Fibroblast of skin of right quadriceps (primary cell): ENCODE measurements at regions not wholly inside any gene's neighbourhood (a gene's known extent, or its start where the extent isn't known, plus 50 kb on each side); places are given as distances from the start of the nearest gene placed in this dataset.

Experiments used
- DNase-seq: peaks from one replicate; pipeline ENCODE4 v3.0.0-alpha.2; 2013

GRCh38 chr21:38156200-38156599 is 100.6 kb upstream of the KCNJ15 start:
- peak; percentile 29 for DNase-seq

DNA sequence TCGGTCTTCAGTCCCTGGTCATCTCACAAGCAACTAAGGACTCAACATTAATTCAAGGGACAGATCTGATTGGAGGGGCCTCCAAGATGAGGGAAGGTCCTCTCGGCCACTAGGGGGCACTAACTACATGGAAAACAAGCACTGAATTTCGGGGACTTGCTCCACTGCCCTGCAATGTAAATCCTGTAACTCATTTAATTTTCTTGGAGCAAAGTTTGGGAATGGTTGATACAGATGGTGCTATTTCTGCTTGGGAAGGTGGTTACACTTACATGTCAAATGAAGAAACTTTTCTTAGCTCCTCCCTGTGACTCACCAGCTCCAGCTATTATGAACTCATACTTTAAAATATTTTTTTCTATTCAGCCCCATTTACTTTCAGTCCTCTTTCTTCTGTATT is 97.4 kb upstream of the KCNJ15 start:
- peak; percentile 87 for DNase-seq

DNA sequence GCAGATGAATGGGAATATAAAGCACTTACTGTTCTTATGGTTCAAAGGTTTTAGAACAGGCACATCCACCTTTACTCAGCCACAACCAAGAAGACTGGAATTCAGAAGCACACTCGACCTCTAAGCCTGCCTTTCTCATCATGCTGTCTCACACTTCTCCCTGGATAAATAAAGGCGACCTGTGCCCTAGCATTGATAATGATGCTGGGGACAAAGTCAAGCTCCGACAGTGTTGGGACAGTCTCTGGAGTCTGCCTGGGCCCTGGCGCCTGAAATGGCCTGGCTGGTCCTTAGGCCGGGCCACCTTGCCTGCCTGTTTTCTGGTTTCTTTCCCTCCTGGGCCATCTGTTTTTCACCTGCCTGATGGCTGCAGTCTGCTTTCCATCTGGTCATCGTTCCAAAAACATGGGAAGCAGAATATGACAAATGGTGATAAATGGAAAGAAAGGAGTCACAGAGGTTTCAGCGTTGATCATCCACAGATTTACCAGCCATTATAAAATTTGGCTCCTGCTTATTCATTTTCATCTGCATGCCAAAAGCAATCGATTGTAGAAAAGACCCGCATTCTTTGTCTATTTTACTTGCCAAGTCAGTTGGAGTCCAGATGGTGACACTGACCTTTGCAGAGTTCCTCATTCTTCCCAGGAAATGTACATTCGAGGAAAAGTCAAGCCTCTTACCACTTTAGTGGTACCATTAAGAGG is 91.2 kb upstream of the KCNJ15 start:
- DNase-seq, result peak; percentile 67

DNA sequence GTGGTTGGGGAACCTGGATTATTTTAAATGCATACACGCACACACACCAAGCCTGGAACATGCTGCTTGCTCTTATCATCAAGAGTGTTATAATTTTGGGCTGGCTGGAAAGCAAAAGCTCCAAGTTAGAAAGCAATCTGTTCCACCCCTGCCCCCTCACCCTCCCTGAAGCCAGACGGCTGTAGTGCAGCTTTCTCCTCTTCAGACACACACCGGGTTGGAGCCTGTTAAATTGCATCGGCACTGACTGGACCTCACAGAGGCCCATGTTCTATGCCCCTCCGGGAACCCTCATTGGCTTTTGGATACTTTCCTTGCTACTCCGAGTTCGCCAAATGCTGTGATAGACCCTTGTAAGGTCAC is 90.6 kb upstream of the KCNJ15 start:
- DNase-seq, result no peak

DNA sequence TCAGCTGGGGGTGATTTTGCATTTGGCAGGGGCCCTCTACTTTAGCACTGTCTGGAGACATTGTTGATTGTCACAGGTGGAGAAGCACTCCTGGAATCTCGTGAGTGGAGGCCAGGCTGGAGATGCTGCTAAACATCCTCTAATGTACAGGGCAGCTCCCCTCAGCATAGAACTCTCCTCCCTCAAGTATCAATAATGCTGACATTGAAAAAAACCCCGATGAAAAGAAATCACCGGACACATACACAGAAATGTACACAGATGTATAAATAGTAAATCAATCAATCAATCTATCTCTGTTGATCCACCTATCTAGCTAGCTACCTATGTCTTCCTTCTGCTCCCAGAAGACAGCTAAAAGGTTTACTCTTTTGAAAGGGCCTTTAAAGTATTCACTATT is 89.4 kb upstream of the KCNJ15 start:
- DNase-seq, result no peak

GRCh38 chr21:38170283-38170682 is 86.5 kb upstream of the KCNJ15 start:
- peak; percentile 60 for DNase-seq

GRCh38 chr21:38170704-38171682 is 85.8 kb upstream of the KCNJ15 start:
- peak; percentile 31 for DNase-seq

DNA sequence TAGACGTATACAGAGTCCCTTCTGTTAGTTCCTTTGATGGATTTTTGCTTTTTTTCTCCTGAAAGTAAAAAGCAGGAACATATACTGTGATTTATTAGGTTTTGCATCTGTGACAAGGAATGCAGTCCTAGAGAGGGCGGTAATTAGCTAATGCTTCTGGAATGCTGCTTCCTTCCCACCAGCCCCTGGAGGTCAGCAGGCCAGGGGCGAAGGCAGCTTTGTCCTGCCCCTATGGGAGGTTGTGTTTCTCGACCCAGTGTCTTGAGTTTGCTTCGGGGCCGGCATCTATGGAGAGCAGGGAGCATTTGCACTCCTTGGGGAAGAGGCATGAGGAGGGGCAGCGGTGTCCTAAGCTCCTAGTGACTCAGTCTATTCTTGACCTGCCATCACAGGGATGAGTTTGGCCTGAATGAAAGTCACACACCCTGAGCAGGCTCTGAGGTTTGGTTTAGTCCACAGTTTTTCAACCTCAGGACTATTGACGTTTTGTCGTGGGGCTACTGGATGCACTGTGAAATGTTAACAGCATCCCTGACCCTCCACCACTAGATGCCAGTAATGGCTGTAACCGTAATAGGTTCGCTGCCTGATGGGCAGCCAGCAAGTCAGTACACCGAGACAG is 85.0 kb upstream of the KCNJ15 start:
- peak; percentile 83 for DNase-seq

- peak; percentile 39 for DNase-seq
Observed at GRCh38 chr21:38173276-38174035, 83.3 kb upstream of the KCNJ15 start.

DNA sequence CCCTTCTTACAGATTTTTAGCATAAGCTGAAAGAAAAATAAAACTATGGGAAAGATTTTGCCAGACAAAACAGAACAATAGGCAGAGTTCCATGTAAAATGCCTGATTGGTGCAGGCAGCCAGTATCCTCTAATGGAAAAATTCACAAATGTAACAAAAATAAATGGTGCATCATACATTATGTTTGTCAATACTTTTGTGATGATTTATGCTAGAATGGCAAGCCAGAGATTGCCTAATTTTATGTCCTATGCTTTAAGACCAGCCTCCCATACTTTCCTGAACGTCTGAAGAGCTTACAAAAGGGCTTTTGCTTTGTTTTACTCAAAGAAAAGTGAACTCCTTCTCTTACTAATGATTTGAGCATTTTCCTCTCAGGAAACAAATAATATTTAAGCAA is 81.5 kb upstream of the KCNJ15 start:
- peak; percentile 43 for DNase-seq

DNA sequence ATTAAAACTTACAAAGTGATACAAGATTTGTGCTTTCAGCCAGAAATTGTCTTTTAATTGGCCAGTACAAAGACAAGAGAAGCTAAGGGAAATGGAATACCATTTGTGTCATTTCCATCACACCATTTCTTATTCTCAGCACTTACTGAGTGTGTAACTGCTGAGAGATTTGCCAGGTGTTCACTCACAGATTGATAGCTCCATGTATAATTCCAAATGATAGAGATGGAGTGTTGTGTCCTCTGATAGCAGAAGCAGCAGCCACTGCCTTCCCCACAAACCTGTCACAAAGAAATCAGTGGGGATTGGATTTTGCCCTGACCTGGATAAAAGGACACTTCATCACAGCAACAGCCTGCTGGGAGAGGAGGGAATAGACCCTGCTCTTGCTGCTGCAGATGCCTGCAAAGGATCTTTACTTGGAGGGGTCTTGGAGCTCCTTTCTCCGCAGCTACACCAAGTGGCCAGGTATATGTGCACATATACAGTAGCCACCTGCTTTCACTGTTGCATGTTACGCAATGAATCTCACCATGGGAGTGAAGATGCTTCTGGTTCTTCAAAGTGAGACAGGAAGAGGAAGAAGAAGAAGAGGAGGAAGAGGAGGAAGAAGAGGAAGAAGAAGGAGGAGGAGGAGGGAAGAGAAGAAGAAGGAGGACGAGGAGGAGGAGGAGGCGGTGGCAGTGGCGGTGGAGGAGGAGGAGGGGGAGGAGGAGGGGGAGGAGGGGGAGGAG is 78.7 kb upstream of the KCNJ15 start:
- DNase-seq, result no peak

GRCh38 chr21:38178653-38179470 is 77.9 kb upstream of the KCNJ15 start:
- DNase-seq, result no peak

DNA sequence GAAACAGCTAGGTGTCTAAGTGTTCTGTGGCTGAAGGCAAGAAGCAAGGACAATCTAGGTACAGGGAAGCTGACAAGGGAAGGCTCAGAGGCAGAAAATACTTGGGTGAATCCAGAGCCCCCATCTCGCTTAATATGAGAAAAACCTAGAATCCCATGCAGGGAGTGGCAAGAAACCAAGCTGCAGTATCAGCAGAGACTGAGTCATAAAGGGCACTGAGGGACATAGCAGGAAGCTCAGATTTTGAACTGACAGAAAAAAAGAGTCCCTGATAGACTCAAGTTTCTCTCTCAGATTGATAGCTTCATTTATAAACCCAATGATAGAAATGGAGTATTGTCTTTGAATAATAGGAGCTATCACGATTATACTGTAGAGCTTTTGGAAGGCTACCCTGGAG is 77.3 kb upstream of the KCNJ15 start:
- DNase-seq, result no peak

DNA sequence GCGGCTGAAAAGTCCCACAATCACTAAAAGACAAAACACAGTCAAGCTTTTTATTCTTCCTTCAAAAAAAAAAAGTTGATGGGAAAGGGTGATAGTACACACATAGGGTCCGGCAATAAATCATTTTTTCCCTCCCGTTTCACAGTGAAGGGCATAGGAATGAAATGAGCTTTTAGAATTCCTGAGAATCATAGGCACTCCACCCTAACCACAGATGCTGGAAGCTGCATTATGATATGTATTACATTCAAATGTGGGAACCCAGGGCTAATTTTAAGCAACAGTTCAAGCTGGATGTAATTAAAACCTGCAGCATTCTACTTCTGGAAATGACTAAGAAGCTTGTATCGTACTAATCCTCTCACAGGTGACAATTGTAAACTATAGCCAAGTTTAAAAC is 75.7 kb upstream of the KCNJ15 start:
- peak; percentile 95 for DNase-seq

- DNase-seq, result no peak
Observed at GRCh38 chr21:38182370-38182985, 74.3 kb upstream of the KCNJ15 start.

GRCh38 chr21:38183961-38184360 is 72.8 kb upstream of the KCNJ15 start:
- DNase-seq, result no peak

DNA sequence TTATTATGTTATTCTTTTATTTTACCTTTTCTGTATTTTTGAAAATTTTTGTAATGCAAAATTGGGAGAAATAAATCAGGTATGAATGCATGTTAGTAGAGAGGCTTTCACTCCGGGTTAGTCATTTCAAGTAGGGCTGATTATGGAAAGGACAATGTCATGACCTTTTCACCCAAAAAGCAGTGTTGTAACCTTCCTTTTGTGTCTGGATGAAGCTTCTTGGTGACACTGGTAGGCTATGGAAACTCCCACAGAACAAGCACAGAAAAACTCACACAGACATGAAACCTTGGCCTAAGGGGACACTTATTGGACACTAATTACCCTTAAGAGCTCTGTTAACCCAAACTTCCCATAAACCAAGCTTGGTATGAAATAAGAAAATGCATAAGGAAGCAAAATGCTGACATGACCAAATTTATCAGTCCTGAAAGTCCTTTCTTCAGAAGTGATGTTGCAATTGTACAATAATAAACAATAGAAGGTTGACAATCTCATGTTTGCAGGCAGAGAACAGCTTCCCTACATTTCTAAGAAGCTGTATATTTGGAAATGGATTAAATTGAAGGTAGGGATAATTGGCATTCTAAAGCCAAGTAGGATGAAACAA is 70.0 kb upstream of the KCNJ15 start:
- DNase-seq, result no peak

- peak; percentile 57 for DNase-seq
Observed at GRCh38 chr21:38188037-38188436, 68.8 kb upstream of the KCNJ15 start.

- no peak for DNase-seq
Observed at GRCh38 chr21:38196036-38196435, 60.8 kb upstream of the KCNJ15 start.

- DNase-seq, result no peak
Observed at GRCh38 chr21:38202811-38203210, 54.0 kb upstream of the KCNJ15 start.
